Superior temporal gyrus (tissue), 1 donor: ENCODE measurements at regions not wholly inside any gene's neighbourhood (a gene's known extent, or its start where the extent isn't known, plus 50 kb on each side); places are given as distances from the start of the nearest gene placed in this dataset.

Experiments
- DNase-seq: peaks from one replicate; pipeline ENCODE4 v3.0.0-alpha.2; 2016; ENCODE audit errors: extremely low spot score

- DNase-seq, result no peak
Observed at GRCh38 chr14:31943861-31944255, 133.2 kb upstream of the ARHGAP5 start.

- no peak for DNase-seq
Observed at GRCh38 chr14:31944256-31945073, 132.6 kb upstream of the ARHGAP5 start.

- DNase-seq, result no peak
Observed at GRCh38 chr14:31945074-31945613, 132.0 kb upstream of the ARHGAP5 start.

GRCh38 chr14:31945701-31946100 is 131.4 kb upstream of the ARHGAP5 start:
- DNase-seq, result no peak

GRCh38 chr14:31947076-31947475 is 130.0 kb upstream of the ARHGAP5 start:
- DNase-seq, result no peak

GRCh38 chr14:31947680-31948595 is 129.2 kb upstream of the ARHGAP5 start:
- DNase-seq, result no peak

- DNase-seq, result no peak
Observed at GRCh38 chr14:31949709-31950108, 127.4 kb upstream of the ARHGAP5 start.

GRCh38 chr14:31950331-31950730 is 126.8 kb upstream of the ARHGAP5 start:
- DNase-seq, result no peak

GRCh38 chr14:31950764-31951637 is 126.1 kb upstream of the ARHGAP5 start:
- no peak for DNase-seq

- no peak for DNase-seq
Observed at GRCh38 chr14:31951638-31951964, 125.5 kb upstream of the ARHGAP5 start.

GRCh38 chr14:31952573-31952972 is 124.5 kb upstream of the ARHGAP5 start:
- no peak for DNase-seq

GRCh38 chr14:31953210-31953609 is 123.9 kb upstream of the ARHGAP5 start:
- no peak for DNase-seq

GRCh38 chr14:31954991-31955390 is 122.1 kb upstream of the ARHGAP5 start:
- no peak for DNase-seq

- DNase-seq, result no peak
Observed at GRCh38 chr14:31955936-31956579, 121.0 kb upstream of the ARHGAP5 start.

GRCh38 chr14:31957565-31957964 is 119.5 kb upstream of the ARHGAP5 start:
- DNase-seq, result no peak

GRCh38 chr14:31960039-31960438 is 117.1 kb upstream of the ARHGAP5 start:
- no peak for DNase-seq

- DNase-seq, result no peak
Observed at GRCh38 chr14:31961896-31962295, 115.2 kb upstream of the ARHGAP5 start.

GRCh38 chr14:31962920-31963319 is 114.2 kb upstream of the ARHGAP5 start:
- DNase-seq, result no peak

- DNase-seq, result no peak
Observed at GRCh38 chr14:31963587-31963986, 113.5 kb upstream of the ARHGAP5 start.

GRCh38 chr14:31964490-31964889 is 112.6 kb upstream of the ARHGAP5 start:
- no peak for DNase-seq

GRCh38 chr14:31965071-31965734 is 111.9 kb upstream of the ARHGAP5 start:
- no peak for DNase-seq
